ENCODE measurements at regions not wholly inside any gene's neighbourhood (a gene's known extent, or its start where the extent isn't known, plus 50 kb on each side); places are given as distances from the start of the nearest gene placed in this dataset.
A peak's percentile ranks its signal among the peaks of the same experiment; 100 is the strongest.
"Not testable (repeated sequence)": the region's sequence is repeated elsewhere in the genome, so short reads cannot be mapped to it uniquely, and the experiment has no call there.

- no peak overlapping the region for H3K4me3 ChIP-seq
- H3K4me1 ChIP-seq: no peaks in the 10 kb centered on the region
- TF ChIP-seq CTCF (IDR thresholded peaks at IDR 0.05): no peak
- H3K36me3 ChIP-seq: no peaks in the 10 kb centered on the region
- H3K9ac ChIP-seq (ENCODE audit: low read depth in 2 of 2, low read length in 2 of 2): no peak overlapping the region
- no peak overlapping the region for H3K27ac ChIP-seq
- H3K27me3 ChIP-seq: no peaks in the 10 kb centered on the region
- no peaks in the 10 kb centered on the region for H3K9me3 ChIP-seq
- DNase-seq: peak; percentile 9
- intact Hi-C loops (cut with DNase I): no loop called here
Observed at GRCh38 chr14:104400355-104400754, 179.2 kb upstream of the C14orf180 start.

- Histone ChIP-seq H3K27ac (no peak overlapping the region), H3K27me3 (no peaks in the 10 kb centered on the region), H3K36me3 (no peaks in the 10 kb centered on the region), H3K4me3 (no peak overlapping the region), H3K9me3 (no peaks in the 10 kb centered on the region), H3K9ac (ENCODE audit: low read depth in 2 of 2, low read length in 2 of 2) (no peak overlapping the region), H3K4me1 (no peaks in the 10 kb centered on the region)
- intact Hi-C loops (cut with DNase I): no loop called here
- DNase-seq: no peak
- TF ChIP-seq CTCF (IDR thresholded peaks at IDR 0.05): no peak
Observed at GRCh38 chr14:104401785-104402184, 177.8 kb upstream of the C14orf180 start.

- intact Hi-C loops (cut with DNase I); H3K9ac ChIP-seq (ENCODE audit: low read depth in 2 of 2, low read length in 2 of 2); H3K27ac ChIP-seq; DNase-seq; H3K4me3 ChIP-seq; H3K4me1 ChIP-seq; H3K9me3 ChIP-seq; H3K36me3 ChIP-seq; H3K27me3 ChIP-seq: not testable (repeated sequence)
Observed at GRCh38 chr14:104402303-104402702, 177.3 kb upstream of the C14orf180 start.

GRCh38 chr14:104403421-104404220 is 175.9 kb upstream of the C14orf180 start:
- Histone ChIP-seq H3K9ac (ENCODE audit: low read depth in 2 of 2, low read length in 2 of 2) (no peak overlapping the region), H3K27ac (no peak overlapping the region), H3K4me3 (no peak overlapping the region), H3K27me3 (no peaks in the 10 kb centered on the region), H3K4me1 (no peaks in the 10 kb centered on the region), H3K36me3 (no peaks in the 10 kb centered on the region), H3K9me3 (no peaks in the 10 kb centered on the region)
- intact Hi-C loops (cut with DNase I): no loop called here
- no peak for TF ChIP-seq CTCF (IDR thresholded peaks at IDR 0.05)
- DNase-seq: peak; percentile 11

- intact Hi-C loops (cut with DNase I): no loop called here
- Histone ChIP-seq H3K27ac (no peak overlapping the region), H3K27me3 (no peaks in the 10 kb centered on the region), H3K9me3 (no peaks in the 10 kb centered on the region), H3K4me1 (no peaks in the 10 kb centered on the region), H3K4me3 (no peak overlapping the region), H3K9ac (ENCODE audit: low read depth in 2 of 2, low read length in 2 of 2) (no peak overlapping the region), H3K36me3 (no peaks in the 10 kb centered on the region)
- DNase-seq: peak; percentile 15
- TF ChIP-seq CTCF (IDR thresholded peaks at IDR 0.05): no peak
Observed at GRCh38 chr14:104404922-104405321, 174.6 kb upstream of the C14orf180 start.
